ENCODE measurements at regions not wholly inside any gene's neighbourhood (a gene's known extent, or its start where the extent isn't known, plus 50 kb on each side); places are given as distances from the start of the nearest gene placed in this dataset.

- no peak for FAIRE-seq
- no peak for TF ChIP-seq CTCF (IDR thresholded peaks at IDR 0.05; ENCODE audit: borderline replicate concordance, extremely low read depth, insufficient read depth)
- Histone ChIP-seq H3K9ac (ENCODE audit: low read length in 3 of 3) (no peak overlapping the region), H3K27ac (ENCODE audit: low read depth in 2 of 2, low read length in 2 of 2) (no peak overlapping the region), H3K27me3 (ENCODE audit: control insufficient read depth, insufficient read depth, low read length) (no peaks in the 10 kb centered on the region), H3K4me3 (ENCODE audit: low read length in 3 of 3) (no peak overlapping the region), H3K4me1 (ENCODE audit: control insufficient read depth in 2 of 3, insufficient read depth in 2 of 3, low read depth in 1 of 3, low read length in 3 of 3) (no peaks in the 10 kb centered on the region), H3K36me3 (ENCODE audit: control insufficient read depth in 2 of 3, insufficient read depth in 3 of 3, low read length in 3 of 3) (no peaks in the 10 kb centered on the region), H3K9me3 (ENCODE audit: control insufficient read depth in 2 of 3, insufficient read depth in 1 of 3, low read length in 3 of 3) (no peaks in the 10 kb centered on the region)
- intact Hi-C loops (cut with DNase I) = no loop called here
- DNase-seq = peak in 2 of 5 donors; percentile 26 to 55
These were observed 66.7 kb upstream of the SAMD5 start for GRCh38 chr6:147441751-147442150.

GRCh38 chr6:147447835-147448611 lies 60.5 kb upstream of the SAMD5 start:
- intact Hi-C loops (cut with DNase I) = no loop called here
- Histone ChIP-seq H3K27me3 (ENCODE audit: control insufficient read depth, insufficient read depth, low read length) (no peaks in the 10 kb centered on the region), H3K9me3 (ENCODE audit: control insufficient read depth in 2 of 3, insufficient read depth in 1 of 3, low read length in 3 of 3) (no peaks in the 10 kb centered on the region), H3K4me1 (ENCODE audit: control insufficient read depth in 2 of 3, insufficient read depth in 2 of 3, low read depth in 1 of 3, low read length in 3 of 3) (no peaks in the 10 kb centered on the region), H3K9ac (ENCODE audit: low read length in 3 of 3) (no peak overlapping the region), H3K4me3 (ENCODE audit: low read length in 3 of 3) (peak overlapping the region in 2 of 3 donors; percentile 20 to 38), H3K27ac (ENCODE audit: low read depth in 2 of 2, low read length in 2 of 2) (no peak overlapping the region), H3K36me3 (ENCODE audit: control insufficient read depth in 2 of 3, insufficient read depth in 3 of 3, low read length in 3 of 3) (no peaks in the 10 kb centered on the region)
- FAIRE-seq (no peak), DNase-seq (peak; percentile 37 to 66 (median 44))
- no peak for TF ChIP-seq CTCF (IDR thresholded peaks at IDR 0.05; ENCODE audit: borderline replicate concordance, extremely low read depth, insufficient read depth)

- no peak overlapping the region for H3K9ac ChIP-seq (ENCODE audit: low read length in 3 of 3)
- no peaks in the 10 kb centered on the region for H3K27me3 ChIP-seq (ENCODE audit: control insufficient read depth, insufficient read depth, low read length)
- FAIRE-seq = no peak
- H3K4me1 ChIP-seq (ENCODE audit: control insufficient read depth in 2 of 3, insufficient read depth in 2 of 3, low read depth in 1 of 3, low read length in 3 of 3) = no peaks in the 10 kb centered on the region
- H3K27ac ChIP-seq (ENCODE audit: low read depth in 2 of 2, low read length in 2 of 2) = no peak overlapping the region
- H3K36me3 ChIP-seq (ENCODE audit: control insufficient read depth in 2 of 3, insufficient read depth in 3 of 3, low read length in 3 of 3) = no peaks in the 10 kb centered on the region
- no peak for TF ChIP-seq CTCF (IDR thresholded peaks at IDR 0.05; ENCODE audit: borderline replicate concordance, extremely low read depth, insufficient read depth)
- no peak overlapping the region for H3K4me3 ChIP-seq (ENCODE audit: low read length in 3 of 3)
- DNase-seq = no peak
- H3K9me3 ChIP-seq (ENCODE audit: control insufficient read depth in 2 of 3, insufficient read depth in 1 of 3, low read length in 3 of 3) = no peaks in the 10 kb centered on the region
- intact Hi-C loops (cut with DNase I) = no loop called here
These were observed 59.7 kb upstream of the SAMD5 start for GRCh38 chr6:147448775-147449174.
